ENCODE measurements at regions not wholly inside any gene's neighbourhood (a gene's known extent, or its start where the extent isn't known, plus 50 kb on each side); places are given as distances from the start of the nearest gene placed in this dataset.

DNA sequence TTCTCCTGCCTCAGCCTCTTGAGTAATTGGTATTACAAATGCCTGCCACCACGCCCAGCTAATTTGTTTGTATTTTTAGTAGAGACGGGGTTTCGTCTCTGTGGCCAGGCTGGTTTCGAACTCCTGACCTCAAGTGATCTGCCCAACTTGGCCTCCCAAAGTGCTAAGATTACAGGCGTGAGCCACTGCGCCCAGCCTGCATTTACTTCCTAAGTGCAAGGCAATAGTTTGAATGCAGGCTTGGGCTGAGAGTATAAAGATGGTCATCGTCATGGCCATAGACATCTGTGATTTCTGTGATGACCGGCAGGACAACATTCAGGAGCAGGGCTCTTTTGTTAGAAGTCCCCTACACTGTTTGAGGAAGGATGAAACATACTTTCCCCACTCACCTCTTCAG lies 393.9 kb upstream of the SHH start:
- H3K9ac ChIP-seq (ENCODE audit: low read length): no peak overlapping the region
- peaks cover 27% of the 10 kb centered on the region for H3K27me3 ChIP-seq (ENCODE audit: insufficient read depth, low read depth, low read length)
- no peaks in the 10 kb centered on the region for H3K79me2 ChIP-seq (replicated peaks; ENCODE audit: insufficient read depth, low read length)
- H3K36me3 ChIP-seq (ENCODE audit: insufficient read depth, low read length): no peaks in the 10 kb centered on the region
- no peak for TF ChIP-seq POLR2AphosphoS5 (IDR thresholded peaks at IDR 0.05)
- no peak for TF ChIP-seq RAD21 (conservative IDR thresholded peaks at IDR 0.05)
- no peak for TF ChIP-seq EP300 (conservative IDR thresholded peaks at IDR 0.05; ENCODE audit: poor library complexity, severe bottlenecking)
- no peak for TF ChIP-seq TAF1 (IDR thresholded peaks at IDR 0.05; ENCODE audit: low read depth)
- TF ChIP-seq SMC3 (conservative IDR thresholded peaks at IDR 0.05; ENCODE audit: poor library complexity): no peak
- TF ChIP-seq EZH2 (IDR thresholded peaks at IDR 0.05; ENCODE audit: borderline replicate concordance, insufficient read depth, low read length, poor library complexity, severe bottlenecking): no peak
- TF ChIP-seq MXI1 (conservative IDR thresholded peaks at IDR 0.05; ENCODE audit: poor library complexity, severe bottlenecking): no peak
- TF ChIP-seq, protein P1, sequence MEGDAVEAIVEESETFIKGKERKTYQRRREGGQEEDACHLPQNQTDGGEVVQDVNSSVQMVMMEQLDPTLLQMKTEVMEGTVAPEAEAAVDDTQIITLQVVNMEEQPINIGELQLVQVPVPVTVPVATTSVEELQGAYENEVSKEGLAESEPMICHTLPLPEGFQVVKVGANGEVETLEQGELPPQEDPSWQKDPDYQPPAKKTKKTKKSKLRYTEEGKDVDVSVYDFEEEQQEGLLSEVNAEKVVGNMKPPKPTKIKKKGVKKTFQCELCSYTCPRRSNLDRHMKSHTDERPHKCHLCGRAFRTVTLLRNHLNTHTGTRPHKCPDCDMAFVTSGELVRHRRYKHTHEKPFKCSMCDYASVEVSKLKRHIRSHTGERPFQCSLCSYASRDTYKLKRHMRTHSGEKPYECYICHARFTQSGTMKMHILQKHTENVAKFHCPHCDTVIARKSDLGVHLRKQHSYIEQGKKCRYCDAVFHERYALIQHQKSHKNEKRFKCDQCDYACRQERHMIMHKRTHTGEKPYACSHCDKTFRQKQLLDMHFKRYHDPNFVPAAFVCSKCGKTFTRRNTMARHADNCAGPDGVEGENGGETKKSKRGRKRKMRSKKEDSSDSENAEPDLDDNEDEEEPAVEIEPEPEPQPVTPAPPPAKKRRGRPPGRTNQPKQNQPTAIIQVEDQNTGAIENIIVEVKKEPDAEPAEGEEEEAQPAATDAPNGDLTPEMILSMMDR (IDR thresholded peaks at IDR 0.05; ENCODE audit: poor library complexity, severe bottlenecking): no peak
- TF ChIP-seq, protein P2, sequence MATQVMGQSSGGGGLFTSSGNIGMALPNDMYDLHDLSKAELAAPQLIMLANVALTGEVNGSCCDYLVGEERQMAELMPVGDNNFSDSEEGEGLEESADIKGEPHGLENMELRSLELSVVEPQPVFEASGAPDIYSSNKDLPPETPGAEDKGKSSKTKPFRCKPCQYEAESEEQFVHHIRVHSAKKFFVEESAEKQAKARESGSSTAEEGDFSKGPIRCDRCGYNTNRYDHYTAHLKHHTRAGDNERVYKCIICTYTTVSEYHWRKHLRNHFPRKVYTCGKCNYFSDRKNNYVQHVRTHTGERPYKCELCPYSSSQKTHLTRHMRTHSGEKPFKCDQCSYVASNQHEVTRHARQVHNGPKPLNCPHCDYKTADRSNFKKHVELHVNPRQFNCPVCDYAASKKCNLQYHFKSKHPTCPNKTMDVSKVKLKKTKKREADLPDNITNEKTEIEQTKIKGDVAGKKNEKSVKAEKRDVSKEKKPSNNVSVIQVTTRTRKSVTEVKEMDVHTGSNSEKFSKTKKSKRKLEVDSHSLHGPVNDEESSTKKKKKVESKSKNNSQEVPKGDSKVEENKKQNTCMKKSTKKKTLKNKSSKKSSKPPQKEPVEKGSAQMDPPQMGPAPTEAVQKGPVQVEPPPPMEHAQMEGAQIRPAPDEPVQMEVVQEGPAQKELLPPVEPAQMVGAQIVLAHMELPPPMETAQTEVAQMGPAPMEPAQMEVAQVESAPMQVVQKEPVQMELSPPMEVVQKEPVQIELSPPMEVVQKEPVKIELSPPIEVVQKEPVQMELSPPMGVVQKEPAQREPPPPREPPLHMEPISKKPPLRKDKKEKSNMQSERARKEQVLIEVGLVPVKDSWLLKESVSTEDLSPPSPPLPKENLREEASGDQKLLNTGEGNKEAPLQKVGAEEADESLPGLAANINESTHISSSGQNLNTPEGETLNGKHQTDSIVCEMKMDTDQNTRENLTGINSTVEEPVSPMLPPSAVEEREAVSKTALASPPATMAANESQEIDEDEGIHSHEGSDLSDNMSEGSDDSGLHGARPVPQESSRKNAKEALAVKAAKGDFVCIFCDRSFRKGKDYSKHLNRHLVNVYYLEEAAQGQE (IDR thresholded peaks at IDR 0.05; ENCODE audit: borderline replicate concordance): no peak
- H4K20me1 ChIP-seq (ENCODE audit: insufficient read depth): no peaks in the 10 kb centered on the region
- H3K4me2 ChIP-seq (ENCODE audit: low read length): no peak overlapping the region
- H3K9me3 ChIP-seq (ENCODE audit: low read length): no peaks in the 10 kb centered on the region
- no peak overlapping the region for H3K27ac ChIP-seq (ENCODE audit: low read length)
- H3K4me3 ChIP-seq (ENCODE audit: low read length): no peak overlapping the region
- no peaks in the 10 kb centered on the region for H3K9me2 ChIP-seq (ENCODE audit: insufficient read depth, low read length)
- no peak overlapping the region for H2AFZ ChIP-seq (ENCODE audit: low read depth, low read length)
- no peaks in the 10 kb centered on the region for H3F3A ChIP-seq (ENCODE audit: insufficient read depth, low read length, poor library complexity, severe bottlenecking)

DNA sequence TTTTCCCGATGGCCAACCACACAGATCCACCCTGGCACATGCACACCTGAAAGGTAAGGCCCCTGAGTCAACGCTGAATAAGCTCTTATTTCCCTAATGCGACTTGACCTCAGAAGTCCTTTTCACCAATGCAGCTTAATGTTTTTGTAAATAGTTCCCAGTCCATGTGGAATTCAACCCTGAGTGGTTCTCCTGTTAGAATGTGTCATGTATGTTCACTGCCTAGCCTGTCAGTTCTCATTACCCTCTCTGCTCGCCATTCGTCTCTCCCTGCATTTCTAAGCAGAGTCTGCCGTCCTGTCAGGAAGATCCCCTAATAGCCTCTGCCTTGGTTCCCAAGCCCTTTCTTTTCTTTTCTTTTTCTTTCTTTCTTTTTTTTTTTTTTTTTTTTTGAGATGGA lies 392.6 kb upstream of the SHH start:
- H3K27me3 ChIP-seq (ENCODE audit: insufficient read depth, low read depth, low read length): peaks cover 40% of the 10 kb centered on the region
- no peaks in the 10 kb centered on the region for H3K9me2 ChIP-seq (ENCODE audit: insufficient read depth, low read length)
- H3K9me3 ChIP-seq (ENCODE audit: low read length): no peaks in the 10 kb centered on the region
- no peak overlapping the region for H3K4me3 ChIP-seq (ENCODE audit: low read length)
- no peak overlapping the region for H2AFZ ChIP-seq (ENCODE audit: low read depth, low read length)
- H4K20me1 ChIP-seq (ENCODE audit: insufficient read depth): no peaks in the 10 kb centered on the region
- no peak overlapping the region for H3K27ac ChIP-seq (ENCODE audit: low read length)
- H3K4me2 ChIP-seq (ENCODE audit: low read length): no peak overlapping the region
- TF ChIP-seq, protein P2 (IDR thresholded peaks at IDR 0.05; ENCODE audit: borderline replicate concordance): no peak
- TF ChIP-seq TAF1 (IDR thresholded peaks at IDR 0.05; ENCODE audit: low read depth) (no peak), POLR2AphosphoS5 (IDR thresholded peaks at IDR 0.05) (no peak), SMC3 (conservative IDR thresholded peaks at IDR 0.05; ENCODE audit: poor library complexity) (no peak), RAD21 (conservative IDR thresholded peaks at IDR 0.05) (no peak), EP300 (conservative IDR thresholded peaks at IDR 0.05; ENCODE audit: poor library complexity, severe bottlenecking) (no peak), MXI1 (conservative IDR thresholded peaks at IDR 0.05; ENCODE audit: poor library complexity, severe bottlenecking) (no peak), EZH2 (IDR thresholded peaks at IDR 0.05; ENCODE audit: borderline replicate concordance, insufficient read depth, low read length, poor library complexity, severe bottlenecking) (no peak)
- TF ChIP-seq, protein P1 (IDR thresholded peaks at IDR 0.05; ENCODE audit: poor library complexity, severe bottlenecking): no peak
- H3K9ac ChIP-seq (ENCODE audit: low read length): no peak overlapping the region
- H3F3A ChIP-seq (ENCODE audit: insufficient read depth, low read length, poor library complexity, severe bottlenecking): no peaks in the 10 kb centered on the region
- H3K79me2 ChIP-seq (replicated peaks; ENCODE audit: insufficient read depth, low read length): no peaks in the 10 kb centered on the region
- H3K36me3 ChIP-seq (ENCODE audit: insufficient read depth, low read length): no peaks in the 10 kb centered on the region

Measured in neural cell (in vitro differentiated cells).